ENCODE measurements at regions not wholly inside any gene's neighbourhood (a gene's known extent, or its start where the extent isn't known, plus 50 kb on each side); places are given as distances from the start of the nearest gene placed in this dataset.
"Not testable (repeated sequence)": the region's sequence is repeated elsewhere in the genome, so short reads cannot be mapped to it uniquely, and the experiment has no call there.

- DNase-seq = no peak
- no peak overlapping the region for H3K27ac Mint-ChIP-seq
- ChIA-PET CTCF (no interaction called here), POLR2A (no interaction called here)
- no peaks in the 10 kb centered on the region for H3K36me3 Mint-ChIP-seq (ENCODE audit: low read depth)
- peaks cover 5% of the 10 kb centered on the region for H3K9me3 Mint-ChIP-seq
- no peaks in the 10 kb centered on the region for H3K27me3 Mint-ChIP-seq
- H3K4me3 Mint-ChIP-seq = no peak overlapping the region
- no peaks in the 10 kb centered on the region for H3K4me1 Mint-ChIP-seq
Observed at GRCh38 chr9:102832814-102833213, 162.3 kb upstream of the CYLC2 start.

GRCh38 chr9:102796244-102796643, 198.9 kb upstream of the CYLC2 start:
- Mint-ChIP-seq H3K36me3 (ENCODE audit: low read depth) (no peaks in the 10 kb centered on the region), H3K27ac (no peak overlapping the region), H3K4me3 (no peak overlapping the region), H3K27me3 (no peaks in the 10 kb centered on the region), H3K4me1 (no peaks in the 10 kb centered on the region), H3K9me3 (peaks cover 4% of the 10 kb centered on the region)
- ChIA-PET POLR2A (no interaction called here), CTCF (no interaction called here)
- no peak for DNase-seq

- ChIA-PET POLR2A (no interaction called here), CTCF (no interaction called here)
- H3K9me3 Mint-ChIP-seq = peaks cover 4% of the 10 kb centered on the region
- no peak for DNase-seq
- H3K27ac Mint-ChIP-seq = no peak overlapping the region
- H3K27me3 Mint-ChIP-seq = no peaks in the 10 kb centered on the region
- no peak overlapping the region for H3K4me3 Mint-ChIP-seq
- no peaks in the 10 kb centered on the region for H3K36me3 Mint-ChIP-seq (ENCODE audit: low read depth)
- no peaks in the 10 kb centered on the region for H3K4me1 Mint-ChIP-seq
Observed at GRCh38 chr9:102795532-102795931, 199.6 kb upstream of the CYLC2 start.

- Mint-ChIP-seq H3K27me3 (no peaks in the 10 kb centered on the region), H3K36me3 (ENCODE audit: low read depth) (no peaks in the 10 kb centered on the region), H3K9me3 (peaks cover 12% of the 10 kb centered on the region), H3K4me3 (no peak overlapping the region), H3K27ac (no peak overlapping the region), H3K4me1 (no peaks in the 10 kb centered on the region)
- no peak for DNase-seq
- POLR2A ChIA-PET = no interaction called here
- CTCF ChIA-PET = no interaction called here
Observed at GRCh38 chr9:102779356-102779755, 215.8 kb upstream of the CYLC2 start.

- DNase-seq = no peak
- Mint-ChIP-seq H3K9me3 (peaks cover 11% of the 10 kb centered on the region), H3K4me1 (no peaks in the 10 kb centered on the region), H3K36me3 (ENCODE audit: low read depth) (no peaks in the 10 kb centered on the region), H3K27me3 (no peaks in the 10 kb centered on the region), H3K27ac (no peak overlapping the region), H3K4me3 (no peak overlapping the region)
- ChIA-PET POLR2A (no interaction called here), CTCF (no interaction called here)
Observed at GRCh38 chr9:102778746-102779145, 216.4 kb upstream of the CYLC2 start.

GRCh38 chr9:102770704-102771103, 224.4 kb upstream of the CYLC2 start:
- POLR2A ChIA-PET = no interaction called here
- H3K27me3 Mint-ChIP-seq = no peaks in the 10 kb centered on the region
- H3K36me3 Mint-ChIP-seq (ENCODE audit: low read depth) = no peaks in the 10 kb centered on the region
- peaks cover 3% of the 10 kb centered on the region for H3K9me3 Mint-ChIP-seq
- H3K4me1 Mint-ChIP-seq = no peaks in the 10 kb centered on the region
- no peak overlapping the region for H3K27ac Mint-ChIP-seq
- CTCF ChIA-PET = no interaction called here
- H3K4me3 Mint-ChIP-seq = no peak overlapping the region
- DNase-seq = no peak

GRCh38 chr9:102769307-102769706, 225.8 kb upstream of the CYLC2 start:
- H3K27ac Mint-ChIP-seq = no peak overlapping the region
- ChIA-PET CTCF (no interaction called here), POLR2A (no interaction called here)
- no peaks in the 10 kb centered on the region for H3K27me3 Mint-ChIP-seq
- H3K4me1 Mint-ChIP-seq = no peaks in the 10 kb centered on the region
- no peak for DNase-seq
- peaks cover 3% of the 10 kb centered on the region for H3K9me3 Mint-ChIP-seq
- no peaks in the 10 kb centered on the region for H3K36me3 Mint-ChIP-seq (ENCODE audit: low read depth)
- no peak overlapping the region for H3K4me3 Mint-ChIP-seq

- ChIA-PET POLR2A (no interaction called here), CTCF (no interaction called here)
- peaks cover 7% of the 10 kb centered on the region for H3K9me3 Mint-ChIP-seq
- no peaks in the 10 kb centered on the region for H3K4me1 Mint-ChIP-seq
- no peak overlapping the region for H3K27ac Mint-ChIP-seq
- no peaks in the 10 kb centered on the region for H3K36me3 Mint-ChIP-seq (ENCODE audit: low read depth)
- no peak for DNase-seq
- no peaks in the 10 kb centered on the region for H3K27me3 Mint-ChIP-seq
- H3K4me3 Mint-ChIP-seq = no peak overlapping the region
Observed at GRCh38 chr9:102768002-102768401, 227.1 kb upstream of the CYLC2 start.

- H3K36me3 Mint-ChIP-seq (ENCODE audit: low read depth) = no peaks in the 10 kb centered on the region
- CTCF ChIA-PET = no interaction called here
- DNase-seq = no peak
- H3K4me1 Mint-ChIP-seq = no peaks in the 10 kb centered on the region
- H3K27me3 Mint-ChIP-seq = no peaks in the 10 kb centered on the region
- H3K27ac Mint-ChIP-seq = no peak overlapping the region
- H3K9me3 Mint-ChIP-seq = peaks cover 7% of the 10 kb centered on the region
- H3K4me3 Mint-ChIP-seq = no peak overlapping the region
- POLR2A ChIA-PET = no interaction called here
Observed at GRCh38 chr9:102767076-102767475, 228.1 kb upstream of the CYLC2 start.

GRCh38 chr9:102740578-102740977, 254.6 kb upstream of the CYLC2 start:
- Mint-ChIP-seq H3K27ac (no peak overlapping the region), H3K4me3 (no peak overlapping the region), H3K27me3 (no peaks in the 10 kb centered on the region), H3K9me3 (peaks cover 12% of the 10 kb centered on the region), H3K36me3 (ENCODE audit: low read depth) (no peaks in the 10 kb centered on the region), H3K4me1 (no peaks in the 10 kb centered on the region)
- ChIA-PET CTCF (no interaction called here), POLR2A (no interaction called here)
- no peak for DNase-seq

GRCh38 chr9:102728946-102729345, 266.2 kb upstream of the CYLC2 start:
- ChIA-PET POLR2A (no interaction called here), CTCF (no interaction called here)
- DNase-seq = no peak
- peaks cover 10% of the 10 kb centered on the region for H3K9me3 Mint-ChIP-seq
- no peaks in the 10 kb centered on the region for H3K36me3 Mint-ChIP-seq (ENCODE audit: low read depth)
- no peak overlapping the region for H3K4me3 Mint-ChIP-seq
- no peaks in the 10 kb centered on the region for H3K4me1 Mint-ChIP-seq
- H3K27me3 Mint-ChIP-seq = no peaks in the 10 kb centered on the region
- H3K27ac Mint-ChIP-seq = no peak overlapping the region

GRCh38 chr9:102714184-102714583, 280.9 kb upstream of the CYLC2 start:
- H3K4me1 Mint-ChIP-seq = no peaks in the 10 kb centered on the region

GRCh38 chr9:102712910-102713309, 282.2 kb upstream of the CYLC2 start:
- H3K4me1 Mint-ChIP-seq; H3K4me3 Mint-ChIP-seq; DNase-seq; CTCF ChIA-PET; POLR2A ChIA-PET; H3K27me3 Mint-ChIP-seq; H3K36me3 Mint-ChIP-seq (ENCODE audit: low read depth); H3K27ac Mint-ChIP-seq: not testable (repeated sequence)
- peaks cover 26% of the 10 kb centered on the region for H3K9me3 Mint-ChIP-seq

More at GRCh38 chr9:102714184-102714583, 280.9 kb upstream of the CYLC2 start:
- DNase-seq = no peak
- no peaks in the 10 kb centered on the region for H3K27me3 Mint-ChIP-seq
- peaks cover 26% of the 10 kb centered on the region for H3K9me3 Mint-ChIP-seq
- H3K4me3 Mint-ChIP-seq = no peak overlapping the region
- H3K27ac Mint-ChIP-seq = no peak overlapping the region
- ChIA-PET CTCF (no interaction called here), POLR2A (no interaction called here)
- no peaks in the 10 kb centered on the region for H3K36me3 Mint-ChIP-seq (ENCODE audit: low read depth)

GRCh38 chr9:102700936-102701335, 294.2 kb upstream of the CYLC2 start:
- H3K36me3 Mint-ChIP-seq (ENCODE audit: low read depth) = no peaks in the 10 kb centered on the region
- peaks cover 9% of the 10 kb centered on the region for H3K9me3 Mint-ChIP-seq
- H3K27ac Mint-ChIP-seq = no peak overlapping the region
- POLR2A ChIA-PET = no interaction called here
- H3K4me1 Mint-ChIP-seq = no peaks in the 10 kb centered on the region
- CTCF ChIA-PET = no interaction called here
- H3K27me3 Mint-ChIP-seq = no peaks in the 10 kb centered on the region
- no peak overlapping the region for H3K4me3 Mint-ChIP-seq
- no peak for DNase-seq

GRCh38 chr9:102669220-102669619, 325.9 kb upstream of the CYLC2 start:
- CTCF ChIA-PET = no interaction called here
- H3K27ac Mint-ChIP-seq = no peak overlapping the region

More at GRCh38 chr9:102669220-102669619, 325.9 kb upstream of the CYLC2 start:
- Mint-ChIP-seq H3K4me3 (no peak overlapping the region), H3K4me1 (no peaks in the 10 kb centered on the region), H3K27me3 (no peaks in the 10 kb centered on the region), H3K36me3 (ENCODE audit: low read depth) (no peaks in the 10 kb centered on the region), H3K9me3 (no peaks in the 10 kb centered on the region)
- no peak for DNase-seq
- POLR2A ChIA-PET = no interaction called here
